Aorta (tissue), 5 donors: ENCODE measurements at regions not wholly inside any gene's neighbourhood (a gene's known extent, or its start where the extent isn't known, plus 50 kb on each side); places are given as distances from the start of the nearest gene placed in this dataset.

Experiments used
- ATAC-seq: fragments of 200-7000 bp; cut with Tn5 transposase; one replicate; pipeline ENCODE4 v1.9.1; 2022; ENCODE audit warnings: moderate library complexity; ENCODE audit not compliant: low FRiP score
- DNase-seq, 2 donors: peaks; one replicate each; pipeline ENCODE4 v3.0.0-alpha.2; 2020
- H3K27ac ChIP-seq, 2 donors: one replicate each; pipeline ENCODE4 v1.5.1; 2013; ENCODE audit warnings: low read length in 2 of 2, mild to moderate bottlenecking in 2 of 2, moderate library complexity in 2 of 2, control low read depth in 1 of 2, inconsistent platforms in 1 of 2, low read depth in 1 of 2
- H3K27me3 ChIP-seq, 2 donors: one replicate each; pipeline ENCODE4 v1.6.1; 2013; ENCODE audit warnings: control low read depth in 1 of 2, low read length in 1 of 2, mild to moderate bottlenecking in 1 of 2, moderate library complexity in 1 of 2; ENCODE audit not compliant: insufficient read depth in 2 of 2, control insufficient read depth in 1 of 2
- H3K36me3 ChIP-seq, 2 donors: one replicate each; pipeline ENCODE4 v1.6.1; 2013; ENCODE audit warnings: control low read depth in 1 of 2, low read length in 1 of 2, mild to moderate bottlenecking in 1 of 2; ENCODE audit not compliant: insufficient read depth in 2 of 2, control insufficient read depth in 1 of 2
- H3K4me1 ChIP-seq, 2 donors: one replicate each; pipeline ENCODE4 v1.6.1; 2013; ENCODE audit warnings: low read length in 2 of 2, control low read depth in 1 of 2, mild to moderate bottlenecking in 1 of 2, moderate library complexity in 1 of 2; ENCODE audit not compliant: insufficient read depth in 2 of 2, control insufficient read depth in 1 of 2
- H3K4me3 ChIP-seq, 2 donors: one replicate each; pipeline ENCODE4 v1.5.1; 2013; ENCODE audit warnings: low read length in 2 of 2, control low read depth in 1 of 2, mild to moderate bottlenecking in 1 of 2
- H3K9me3 ChIP-seq: one replicate; pipeline ENCODE4 v1.6.1; 2013; ENCODE audit warnings: mild to moderate bottlenecking, low read length; ENCODE audit not compliant: control insufficient read depth
- WGBS, 2 donors: extraction: QIAGEN DNeasy Blood & Tissue Kit; methylation state at CpG; one replicate each; pipeline ENCODE4 v1.1.7; 2013; 5-methylcytosine and 5-hydroxymethylcytosine counted together
- intact Hi-C, 2 donors: fragments of 100-400 bp; cut with DNase I; formaldehyde crosslinking; loops; one replicate each; pipeline versions ENCODE4 v1.14.2 to v1.15.0; 2022
- donor health status: healthy with polysubstance abuse.
- donor health status: Bipolar disorder and iron deficiency.
- donor health status: DM: no; HTN: no; CAD: no.
- donor health status: DM: no; HTN: no; CAD: no.
- donor health status: DM: yes; HTN: yes; CAD: no.

- 82 to 88% methylated on average over 10 of the region's 10 CpGs for WGBS, 2 donors
- DNase-seq (no peak), ATAC-seq (peak; percentile 41)
- intact Hi-C loops: no loop called here
- Histone ChIP-seq H3K9me3 (peaks cover 2% of the 10 kb centered on the region), H3K4me3 (no peak overlapping the region), H3K27ac (no peak overlapping the region), H3K4me1 (no peaks in the 10 kb centered on the region), H3K36me3 (no peaks in the 10 kb centered on the region), H3K27me3 (no peaks in the 10 kb centered on the region)
Measured at GRCh38 chr7:153638821-153639435, 413.3 kb upstream of the DPP6 start.

- DNase-seq (no peak), ATAC-seq (no peak)
- H3K4me1 ChIP-seq: no peaks in the 10 kb centered on the region
- no peak overlapping the region for H3K4me3 ChIP-seq
- no peak overlapping the region for H3K27ac ChIP-seq
- H3K9me3 ChIP-seq: peaks cover 2% of the 10 kb centered on the region
- no peaks in the 10 kb centered on the region for H3K27me3 ChIP-seq
- WGBS, 2 donors: 64 to 74% methylated on average over 2 of the region's 2 CpGs
- no peaks in the 10 kb centered on the region for H3K36me3 ChIP-seq
- intact Hi-C loops: no loop called here
Measured at GRCh38 chr7:153640586-153640985, 411.6 kb upstream of the DPP6 start.

- DNase-seq: no peak
- intact Hi-C loops: no loop called here
- ATAC-seq: peak; percentile 56
- Histone ChIP-seq H3K4me3 (no peak overlapping the region), H3K36me3 (no peaks in the 10 kb centered on the region), H3K27ac (no peak overlapping the region), H3K4me1 (no peaks in the 10 kb centered on the region), H3K9me3 (peaks cover 2% of the 10 kb centered on the region), H3K27me3 (no peaks in the 10 kb centered on the region)
- 63 to 70% methylated on average over 4 of the region's 4 CpGs for WGBS, 2 donors
Measured at GRCh38 chr7:153641199-153641598, 411.0 kb upstream of the DPP6 start.

DNA sequence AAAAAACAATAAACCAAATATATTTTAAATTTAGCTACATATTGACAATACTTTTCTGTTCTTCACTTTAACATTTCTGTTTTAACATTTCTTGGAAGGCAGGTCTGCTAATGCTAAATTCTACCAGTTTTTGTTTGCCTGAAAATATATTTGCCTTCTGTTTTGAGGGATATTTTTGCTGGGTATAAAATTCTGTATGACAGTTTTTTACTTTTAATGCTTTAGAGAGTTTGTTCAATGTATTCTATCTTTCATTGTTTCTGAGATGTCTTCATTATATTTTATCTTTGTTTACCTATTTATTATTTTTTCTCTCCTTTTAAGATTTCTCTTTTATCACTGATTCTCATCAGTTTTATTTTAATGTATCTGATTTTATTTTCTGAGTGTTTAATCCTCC is 409.2 kb upstream of the DPP6 start:
- intact Hi-C loops: no loop called here
- Histone ChIP-seq H3K4me3 (no peak overlapping the region), H3K4me1 (no peaks in the 10 kb centered on the region), H3K27me3 (no peaks in the 10 kb centered on the region), H3K36me3 (no peaks in the 10 kb centered on the region), H3K27ac (no peak overlapping the region), H3K9me3 (peaks cover 2% of the 10 kb centered on the region)
- no peak for DNase-seq
- no peak for ATAC-seq

DNA sequence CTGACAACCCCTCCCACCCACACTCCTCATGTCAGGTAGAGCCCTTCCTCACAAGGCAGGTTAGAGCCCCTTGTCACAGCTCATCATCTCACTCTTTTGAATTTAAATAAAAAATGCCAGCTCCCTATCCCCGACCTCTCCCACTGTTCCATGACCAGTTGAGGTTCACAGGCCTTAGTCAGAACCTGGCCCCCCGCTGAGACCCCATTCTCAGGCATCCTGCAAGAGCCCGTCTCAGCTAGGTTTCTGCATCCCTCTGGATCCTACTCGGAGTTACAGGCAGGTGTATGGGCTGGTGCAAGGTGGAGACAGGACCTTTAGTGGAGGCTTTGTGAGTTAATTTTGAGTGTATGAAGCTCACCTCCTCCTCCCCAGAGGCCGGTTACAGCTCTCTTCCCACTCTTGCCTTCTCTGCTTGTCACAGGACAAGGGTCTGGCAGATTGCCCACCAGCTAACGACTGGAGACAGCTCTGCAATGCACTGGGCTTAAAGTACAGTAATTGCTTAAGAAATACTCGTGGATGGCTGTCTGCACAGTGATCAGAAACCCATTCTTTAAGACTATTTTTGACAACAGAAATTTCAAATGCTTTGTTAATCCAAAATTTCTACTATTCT is 394.9 kb upstream of the DPP6 start:
- Histone ChIP-seq H3K4me1 (no peaks in the 10 kb centered on the region), H3K27ac (no peak overlapping the region), H3K9me3 (peaks cover 4% of the 10 kb centered on the region), H3K36me3 (no peaks in the 10 kb centered on the region), H3K27me3 (no peaks in the 10 kb centered on the region), H3K4me3 (no peak overlapping the region)
- 54 to 57% methylated on average over 7 of the region's 7 CpGs for WGBS, 2 donors
- DNase-seq (no peak), ATAC-seq (no peak)
- intact Hi-C loops: no loop called here

DNA sequence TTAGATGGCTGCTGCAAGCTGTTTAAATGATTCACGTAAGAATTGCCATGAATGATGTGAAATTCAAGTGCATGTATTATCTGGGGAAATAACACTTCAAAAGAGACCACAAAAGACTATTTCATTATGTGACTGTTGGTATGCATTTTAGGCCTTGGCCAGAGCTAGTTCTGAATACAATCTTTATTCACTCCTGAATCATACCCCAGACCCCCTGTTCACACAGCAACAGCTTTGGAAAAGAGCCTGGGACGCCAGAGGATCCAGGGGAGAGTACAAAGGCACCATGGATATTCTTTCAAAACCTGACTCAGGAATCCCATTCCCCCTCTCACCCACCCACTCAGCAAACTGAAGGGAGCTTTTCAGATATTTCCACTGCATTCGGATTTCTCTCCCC is 377.1 kb upstream of the DPP6 start:
- H3K27ac ChIP-seq: no peak overlapping the region
- peaks cover 1% of the 10 kb centered on the region for H3K9me3 ChIP-seq
- H3K36me3 ChIP-seq: no peaks in the 10 kb centered on the region
- no peak for DNase-seq
- no peak for ATAC-seq
- intact Hi-C loops: no loop called here
- 47 to 48% methylated on average over 3 of the region's 3 CpGs for WGBS, 2 donors
- no peaks in the 10 kb centered on the region for H3K4me1 ChIP-seq
- no peak overlapping the region for H3K4me3 ChIP-seq
- no peaks in the 10 kb centered on the region for H3K27me3 ChIP-seq

DNA sequence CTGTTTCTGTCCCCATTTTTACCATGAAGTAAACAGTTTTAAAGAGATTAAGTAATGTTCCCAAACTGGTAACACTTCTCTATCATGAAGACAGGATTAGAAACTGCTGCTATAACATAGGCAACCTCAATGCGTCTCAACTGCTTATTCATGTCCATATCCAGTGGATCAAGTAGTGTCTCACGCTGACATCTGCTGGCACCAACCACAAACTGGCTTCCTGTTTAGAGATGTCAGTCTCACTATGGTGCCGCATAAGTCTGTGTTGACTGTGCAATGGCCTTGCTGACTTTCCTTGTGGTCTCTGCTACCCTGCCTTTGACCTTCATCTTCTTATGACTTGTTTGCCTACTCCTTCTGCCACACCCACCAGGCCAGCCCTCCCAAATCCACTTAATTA is 369.6 kb upstream of the DPP6 start:
- no peaks in the 10 kb centered on the region for H3K4me1 ChIP-seq
- H3K4me3 ChIP-seq: no peak overlapping the region
- no peak for DNase-seq
- peaks cover 3% of the 10 kb centered on the region for H3K9me3 ChIP-seq
- WGBS, 2 donors: 57 to 59% methylated on average over 3 of the region's 3 CpGs
- no peaks in the 10 kb centered on the region for H3K36me3 ChIP-seq
- no peak overlapping the region for H3K27ac ChIP-seq
- ATAC-seq: no peak
- intact Hi-C loops: no loop called here
- no peaks in the 10 kb centered on the region for H3K27me3 ChIP-seq

- no peaks in the 10 kb centered on the region for H3K9me3 ChIP-seq
- no peak overlapping the region for H3K4me3 ChIP-seq
- intact Hi-C loops: no loop called here
- no peaks in the 10 kb centered on the region for H3K36me3 ChIP-seq
- no peaks in the 10 kb centered on the region for H3K27me3 ChIP-seq
- ATAC-seq (no peak), DNase-seq (no peak)
- H3K27ac ChIP-seq: no peak overlapping the region
- WGBS, 2 donors: 88 to 89% methylated on average over 12 of the region's 12 CpGs
- H3K4me1 ChIP-seq: no peaks in the 10 kb centered on the region
Measured at GRCh38 chr7:153696242-153696641, 356.0 kb upstream of the DPP6 start.

DNA sequence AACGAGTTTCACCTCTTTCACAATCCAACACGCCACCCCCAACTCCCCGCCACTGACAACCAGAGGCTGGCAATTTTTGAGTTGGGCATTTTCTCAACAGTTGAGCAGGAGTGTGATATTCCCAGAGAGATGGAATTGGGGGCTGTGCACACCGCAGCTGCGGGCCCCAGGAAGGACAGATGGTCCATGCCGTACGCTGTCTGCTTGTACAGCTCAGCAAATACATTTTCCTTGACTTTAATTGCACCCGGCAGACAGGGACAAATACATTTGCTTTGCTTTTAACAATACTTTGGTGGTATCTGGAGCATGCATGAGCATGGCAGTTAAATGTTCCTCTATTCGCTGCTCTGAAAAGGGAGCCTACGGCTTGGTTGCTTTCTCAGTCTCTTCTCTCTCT is 354.2 kb upstream of the DPP6 start:
- ATAC-seq (no peak), DNase-seq (no peak)
- H3K4me1 ChIP-seq: no peaks in the 10 kb centered on the region
- H3K27ac ChIP-seq: no peak overlapping the region
- H3K36me3 ChIP-seq: no peaks in the 10 kb centered on the region
- no peaks in the 10 kb centered on the region for H3K27me3 ChIP-seq
- intact Hi-C loops: no loop called here
- no peak overlapping the region for H3K4me3 ChIP-seq
- 78 to 79% methylated on average over 10 of the region's 10 CpGs for WGBS, 2 donors
- H3K9me3 ChIP-seq: no peaks in the 10 kb centered on the region
